Common myeloid progenitor, CD34-positive (primary cell): ENCODE measurements at regions not wholly inside any gene's neighbourhood (a gene's known extent, or its start where the extent isn't known, plus 50 kb on each side); places are given as distances from the start of the nearest gene placed in this dataset.
"Not testable (repeated sequence)": the region's sequence is repeated elsewhere in the genome, so short reads cannot be mapped to it uniquely, and the experiment has no call there.

ENCODE experiments used
- CTCF ChIA-PET: fragments of 350-600 bp; sonication (Branson Sonifier 250); formaldehyde crosslinking; loops from one replicate; lab custom pipeline; 2021; ENCODE audit warnings: antibody characterized with exemption; lab: Charles Lee
- POLR2A ChIA-PET: fragments of 350-600 bp; sonication (Branson Sonifier 250); formaldehyde crosslinking; loops from one replicate; lab custom pipeline; 2021; ENCODE audit warnings: antibody characterized with exemption; lab: Charles Lee
- DNase-seq, 3 donors: peaks; one replicate each; pipeline versions ENCODE4 v3.0.0 to v3.0.0-alpha.2; 2013
- H3K27ac ChIP-seq, 2 experiments: 1 replicate in 1 of 2; 2 replicates in 1 of 2; pipeline ENCODE4 v1.7.0; 2013; ENCODE audit warnings: inconsistent platforms in 2 of 2, low read length in 2 of 2, mild to moderate bottlenecking in 2 of 2, low read depth in 1 of 2, moderate library complexity in 1 of 2; ENCODE audit not compliant: severe bottlenecking in 2 of 2, insufficient read depth in 1 of 2, poor library complexity in 1 of 2
- H3K27me3 ChIP-seq, 5 experiments: replicated peaks in 2 of 5; 1 replicate in 3 of 5; 2 replicates in 2 of 5; pipeline versions ENCODE4 v1.6.1 to v1.7.0; 2013; ENCODE audit warnings: low read length in 4 of 5, mild to moderate bottlenecking in 2 of 5, moderate library complexity in 2 of 5, inconsistent platforms in 1 of 5; ENCODE audit not compliant: insufficient read depth in 5 of 5, control insufficient read depth in 4 of 5
- H3K36me3 ChIP-seq, 4 experiments: 1 replicate in 2 of 4; 2 replicates in 2 of 4; pipeline versions ENCODE4 v1.6.1 to v1.7.0; 2013; ENCODE audit warnings: low read length in 3 of 4, control low read depth in 1 of 4, mild to moderate bottlenecking in 1 of 4; ENCODE audit not compliant: control insufficient read depth in 4 of 4, insufficient read depth in 4 of 4
- H3K4me1 ChIP-seq, 4 experiments: 1 replicate in 3 of 4; 2 replicates in 1 of 4; pipeline versions ENCODE4 v1.6.1 to v1.7.1; 2013; ENCODE audit warnings: low read length in 3 of 4, mild to moderate bottlenecking in 3 of 4, control low read depth in 1 of 4, inconsistent platforms in 1 of 4, moderate library complexity in 1 of 4; ENCODE audit not compliant: control insufficient read depth in 4 of 4, insufficient read depth in 4 of 4; ENCODE audit errors: control extremely low read depth in 1 of 4
- H3K4me3 ChIP-seq, 7 experiments: 1 replicate in 4 of 7; 2 replicates in 3 of 7; pipeline versions ENCODE4 v1.5.1 to v1.7.0; 2013; ENCODE audit warnings: mild to moderate bottlenecking in 7 of 7, low read length in 6 of 7, moderate library complexity in 6 of 7, inconsistent platforms in 2 of 7, low read depth in 2 of 7, control low read depth in 1 of 7; ENCODE audit not compliant: insufficient read depth in 4 of 7, control insufficient read depth in 1 of 7; ENCODE audit errors: extremely low read depth in 1 of 7
- H3K9me3 ChIP-seq, 5 experiments: 1 replicate in 4 of 5; 2 replicates in 1 of 5; pipeline versions ENCODE4 v1.6.1 to v1.7.1; 2013; ENCODE audit warnings: low read length in 4 of 5, mild to moderate bottlenecking in 2 of 5, inconsistent platforms in 1 of 5, low read depth in 1 of 5, moderate library complexity in 1 of 5; ENCODE audit not compliant: control insufficient read depth in 4 of 5, insufficient read depth in 2 of 5; ENCODE audit errors: control extremely low read depth in 1 of 5
- WGBS: methylation state at CpG from one replicate; pipeline ENCODE4 v1.1.5; 2013; ENCODE audit not compliant: insufficient coverage; 5-methylcytosine and 5-hydroxymethylcytosine counted together

GRCh38 chr4:10781805-10782204 lies 97.2 kb upstream of the CLNK start:
- Histone ChIP-seq H3K27ac (no peak overlapping the region), H3K9me3 (no peaks in the 10 kb centered on the region), H3K36me3 (no peaks in the 10 kb centered on the region), H3K4me3 (no peak overlapping the region), H3K27me3 (peaks cover 0 to 2% (median 0%) of the 10 kb centered on the region in 5 experiments), H3K4me1 (no peaks in the 10 kb centered on the region)
- CTCF ChIA-PET: no interaction called here
- POLR2A ChIA-PET: no interaction called here
- no peak for DNase-seq
- 100% methylated on average over 4 of the region's 5 CpGs for WGBS

GRCh38 chr4:10780803-10781202 lies 96.2 kb upstream of the CLNK start:
- H3K27ac ChIP-seq, H3K4me1 ChIP-seq, H3K27me3 ChIP-seq, H3K4me3 ChIP-seq, CTCF ChIA-PET, DNase-seq, POLR2A ChIA-PET, H3K9me3 ChIP-seq, H3K36me3 ChIP-seq: not testable (repeated sequence)
- 98% methylated on average over 13 of the region's 13 CpGs for WGBS

- H3K27ac ChIP-seq, H3K27me3 ChIP-seq, H3K9me3 ChIP-seq, POLR2A ChIA-PET, DNase-seq, H3K4me3 ChIP-seq, H3K36me3 ChIP-seq, H3K4me1 ChIP-seq, CTCF ChIA-PET: not testable (repeated sequence)
- WGBS: 100% methylated on average over 1 of the region's 4 CpGs
Measured at GRCh38 chr4:10775132-10775531, 90.6 kb upstream of the CLNK start.

- no peak overlapping the region for H3K27ac ChIP-seq
- no peaks in the 10 kb centered on the region for H3K27me3 ChIP-seq
- no peaks in the 10 kb centered on the region for H3K4me1 ChIP-seq
- no peak for DNase-seq
- 87% methylated on average over 2 of the region's 2 CpGs for WGBS
- CTCF ChIA-PET: no interaction called here
- no peaks in the 10 kb centered on the region for H3K9me3 ChIP-seq
- POLR2A ChIA-PET: no interaction called here
- no peak overlapping the region for H3K4me3 ChIP-seq
- H3K36me3 ChIP-seq: no peaks in the 10 kb centered on the region
Measured at GRCh38 chr4:10773656-10774055, 89.1 kb upstream of the CLNK start.

- Histone ChIP-seq H3K9me3 (no peaks in the 10 kb centered on the region), H3K4me1 (no peaks in the 10 kb centered on the region), H3K27me3 (no peaks in the 10 kb centered on the region), H3K36me3 (no peaks in the 10 kb centered on the region), H3K27ac (no peak overlapping the region), H3K4me3 (no peak overlapping the region)
- 96% methylated on average over 3 of the region's 3 CpGs for WGBS
- ChIA-PET POLR2A (no interaction called here), CTCF (interaction anchor here (0.6 kb wide), 1 partner anchor 288 kb away, joined by 3 read pairs; no protein-coding TSS in a partner anchor)
- no peak for DNase-seq
Measured at GRCh38 chr4:10773010-10773409, 88.4 kb upstream of the CLNK start.

GRCh38 chr4:10765386-10765785 lies 80.8 kb upstream of the CLNK start:
- no peak overlapping the region for H3K4me3 ChIP-seq
- no peaks in the 10 kb centered on the region for H3K9me3 ChIP-seq
- H3K36me3 ChIP-seq: no peaks in the 10 kb centered on the region
- no peak for DNase-seq
- 100% methylated on average over 1 of the region's 3 CpGs for WGBS
- no peaks in the 10 kb centered on the region for H3K4me1 ChIP-seq
- H3K27ac ChIP-seq: no peak overlapping the region
- POLR2A ChIA-PET: no interaction called here
- CTCF ChIA-PET: no interaction called here
- no peaks in the 10 kb centered on the region for H3K27me3 ChIP-seq

- no peaks in the 10 kb centered on the region for H3K9me3 ChIP-seq
- POLR2A ChIA-PET: no interaction called here
- H3K4me3 ChIP-seq: no peak overlapping the region
- H3K27ac ChIP-seq: no peak overlapping the region
- CTCF ChIA-PET: no interaction called here
- no peaks in the 10 kb centered on the region for H3K4me1 ChIP-seq
- H3K36me3 ChIP-seq: no peaks in the 10 kb centered on the region
- WGBS: 100% methylated on average over 3 of the region's 4 CpGs
- DNase-seq: no peak
- H3K27me3 ChIP-seq: no peaks in the 10 kb centered on the region
Measured at GRCh38 chr4:10762561-10762960, 78.0 kb upstream of the CLNK start.
